Stimulated activated memory B cell treated with anti-CD40 and anti-IgM and Interleukin-4, amounts not matched to agents 10 μg/mL and 1 μg/mL and 100 μg/mL, for 72 hours (primary cell): ENCODE measurements at regions not wholly inside any gene's neighbourhood (a gene's known extent, or its start where the extent isn't known, plus 50 kb on each side); places are given as distances from the start of the nearest gene placed in this dataset.

Experiments used
- ATAC-seq: fragments of 150-1000 bp; cut with Tn5 transposase; 2 replicates; pipeline ENCODE4 v1.10.0; 2021
- H3K27ac Mint-ChIP-seq: one replicate; pipeline ENCODE4 v1.8.0; 2022; ENCODE audit warnings: mild to moderate bottlenecking, mixed read lengths
- H3K27me3 Mint-ChIP-seq: one replicate; pipeline ENCODE4 v1.8.0; 2022; ENCODE audit warnings: mixed read lengths
- H3K36me3 Mint-ChIP-seq: one replicate; pipeline ENCODE4 v1.8.0; 2022; ENCODE audit warnings: mixed read lengths
- H3K4me1 Mint-ChIP-seq: one replicate; pipeline ENCODE4 v1.8.0; 2022; ENCODE audit warnings: mixed read lengths
- H3K4me3 Mint-ChIP-seq: one replicate; pipeline ENCODE4 v1.8.0; 2022; ENCODE audit warnings: mild to moderate bottlenecking, moderate library complexity, mixed read lengths
- H3K9me3 Mint-ChIP-seq: one replicate; pipeline ENCODE4 v1.8.0; 2022; ENCODE audit warnings: mixed read lengths

DNA sequence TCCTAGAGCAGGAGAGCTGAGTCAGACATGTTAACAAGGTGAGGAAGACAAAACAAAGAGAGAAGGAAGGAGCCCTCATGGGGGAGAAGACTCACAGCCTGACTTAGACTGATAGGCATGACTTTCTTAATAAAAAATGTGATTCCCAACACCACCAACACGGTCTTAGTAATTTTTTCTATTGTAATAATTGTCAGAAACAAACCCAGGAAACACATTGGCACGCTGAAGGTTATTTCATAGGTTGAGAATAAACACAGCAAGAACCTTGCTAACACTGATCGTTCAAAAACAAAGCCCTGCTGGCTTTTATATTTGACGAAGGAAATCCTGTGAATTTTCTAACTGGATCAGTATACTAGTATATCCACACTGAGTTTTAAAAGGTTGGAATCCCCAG lies 286.8 kb downstream of the HACE1 start:
- Mint-ChIP-seq H3K27me3 (no peaks in the 10 kb centered on the region), H3K4me1 (no peaks in the 10 kb centered on the region), H3K27ac (no peak overlapping the region), H3K4me3 (no peak overlapping the region), H3K36me3 (no peaks in the 10 kb centered on the region), H3K9me3 (no peaks in the 10 kb centered on the region)
- ATAC-seq, result no peak

DNA sequence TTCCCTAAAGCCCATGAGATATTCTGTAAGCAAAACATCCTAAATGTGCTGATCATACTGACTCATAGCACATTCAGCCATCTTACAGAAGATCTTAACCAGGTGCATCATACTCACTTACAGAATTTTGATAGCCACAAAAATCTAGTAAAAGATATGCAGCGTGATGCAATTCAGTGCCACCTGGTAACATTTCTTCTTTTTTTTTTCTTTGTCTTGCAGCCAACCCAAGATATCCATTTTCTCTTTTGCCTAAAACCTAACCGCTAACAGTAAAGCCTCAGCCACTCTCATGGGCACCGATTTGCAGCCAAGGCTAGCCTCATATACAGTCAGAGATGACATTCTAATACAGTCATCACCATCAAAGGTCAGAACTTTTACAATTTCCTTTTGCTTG lies 293.3 kb downstream of the HACE1 start:
- H3K36me3 Mint-ChIP-seq, result no peaks in the 10 kb centered on the region

DNA sequence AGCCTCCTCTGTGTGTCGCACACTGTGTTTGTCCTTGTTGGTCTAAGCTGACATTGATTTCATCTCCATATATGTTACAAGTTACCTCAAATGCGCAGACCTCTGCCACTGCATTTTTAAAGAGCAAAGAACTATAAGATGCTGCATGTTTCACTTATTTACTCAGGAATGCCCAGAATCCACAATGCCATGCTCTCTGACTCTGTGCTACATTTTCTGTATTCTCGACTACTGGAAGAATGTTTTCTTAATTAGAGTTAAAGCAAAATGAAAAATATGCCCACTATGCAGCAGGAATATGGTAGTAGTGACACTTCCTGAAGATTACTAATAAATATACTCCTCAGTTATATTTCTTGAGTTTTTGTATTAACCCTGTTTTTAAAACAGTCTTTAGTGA lies 296.4 kb downstream of the HACE1 start:
- Mint-ChIP-seq H3K27ac (no peak overlapping the region), H3K4me3 (no peak overlapping the region), H3K4me1 (no peaks in the 10 kb centered on the region), H3K9me3 (no peaks in the 10 kb centered on the region), H3K27me3 (no peaks in the 10 kb centered on the region), H3K36me3 (no peaks in the 10 kb centered on the region)
- ATAC-seq, result no peak

More for the DNA sequence above, 293.3 kb downstream of the HACE1 start:
- Mint-ChIP-seq H3K27ac (no peak overlapping the region), H3K4me3 (no peak overlapping the region), H3K4me1 (no peaks in the 10 kb centered on the region), H3K9me3 (no peaks in the 10 kb centered on the region), H3K27me3 (no peaks in the 10 kb centered on the region)
- ATAC-seq, result no peak

GRCh38 chr6:104559435-104560202 lies 300.1 kb downstream of the HACE1 start:
- H3K4me1 Mint-ChIP-seq, result no peaks in the 10 kb centered on the region
- no peaks in the 10 kb centered on the region for H3K27me3 Mint-ChIP-seq
- no peaks in the 10 kb centered on the region for H3K36me3 Mint-ChIP-seq
- ATAC-seq, result no peak
- no peak overlapping the region for H3K27ac Mint-ChIP-seq
- H3K9me3 Mint-ChIP-seq, result no peaks in the 10 kb centered on the region
- no peak overlapping the region for H3K4me3 Mint-ChIP-seq

- H3K27ac Mint-ChIP-seq, result no peak overlapping the region
- no peaks in the 10 kb centered on the region for H3K27me3 Mint-ChIP-seq
- no peak for ATAC-seq
- no peak overlapping the region for H3K4me3 Mint-ChIP-seq
- H3K4me1 Mint-ChIP-seq, result no peaks in the 10 kb centered on the region
- no peaks in the 10 kb centered on the region for H3K9me3 Mint-ChIP-seq
- H3K36me3 Mint-ChIP-seq, result no peaks in the 10 kb centered on the region
Measured at GRCh38 chr6:104558746-104559145, 301.0 kb downstream of the HACE1 start.

DNA sequence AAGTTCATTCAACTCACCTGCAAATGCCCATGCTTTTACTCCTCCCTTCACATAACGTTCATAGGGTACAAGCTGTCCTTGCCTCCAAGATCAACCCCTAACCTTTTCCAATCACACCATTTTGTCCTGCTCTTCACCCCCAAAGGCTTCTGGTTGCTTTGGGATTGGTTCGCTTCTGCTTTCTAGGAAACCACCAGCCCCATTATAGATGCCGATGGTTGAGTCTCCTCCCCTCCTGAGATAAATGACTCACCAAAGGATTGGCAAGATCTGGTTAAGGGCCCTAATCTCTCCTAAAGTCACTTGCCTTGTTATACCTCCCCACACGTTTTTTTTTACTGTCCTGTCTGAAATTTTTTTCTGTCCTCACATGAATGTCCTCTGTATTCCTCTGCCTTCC lies 311.4 kb downstream of the HACE1 start:
- ATAC-seq, result no peak
- no peaks in the 10 kb centered on the region for H3K36me3 Mint-ChIP-seq
- H3K4me3 Mint-ChIP-seq, result no peak overlapping the region
- H3K4me1 Mint-ChIP-seq, result no peaks in the 10 kb centered on the region
- no peak overlapping the region for H3K27ac Mint-ChIP-seq
- H3K9me3 Mint-ChIP-seq, result no peaks in the 10 kb centered on the region
- no peaks in the 10 kb centered on the region for H3K27me3 Mint-ChIP-seq

GRCh38 chr6:104541411-104541810 lies 318.3 kb downstream of the HACE1 start:
- H3K4me1 Mint-ChIP-seq, result no peaks in the 10 kb centered on the region
- no peak overlapping the region for H3K4me3 Mint-ChIP-seq
- no peak overlapping the region for H3K27ac Mint-ChIP-seq
- no peak for ATAC-seq
- no peaks in the 10 kb centered on the region for H3K36me3 Mint-ChIP-seq
- no peaks in the 10 kb centered on the region for H3K9me3 Mint-ChIP-seq
- no peaks in the 10 kb centered on the region for H3K27me3 Mint-ChIP-seq

GRCh38 chr6:104540743-104541142 lies 319.0 kb downstream of the HACE1 start:
- ATAC-seq, result no peak
- Mint-ChIP-seq H3K27ac (no peak overlapping the region), H3K27me3 (no peaks in the 10 kb centered on the region), H3K9me3 (no peaks in the 10 kb centered on the region), H3K4me1 (no peaks in the 10 kb centered on the region), H3K36me3 (no peaks in the 10 kb centered on the region), H3K4me3 (no peak overlapping the region)

GRCh38 chr6:104539173-104539572 lies 320.5 kb downstream of the HACE1 start:
- H3K36me3 Mint-ChIP-seq, result no peaks in the 10 kb centered on the region
- no peak for ATAC-seq
- H3K9me3 Mint-ChIP-seq, result no peaks in the 10 kb centered on the region
- no peak overlapping the region for H3K4me3 Mint-ChIP-seq
- no peaks in the 10 kb centered on the region for H3K4me1 Mint-ChIP-seq
- H3K27me3 Mint-ChIP-seq, result no peaks in the 10 kb centered on the region
- no peak overlapping the region for H3K27ac Mint-ChIP-seq

DNA sequence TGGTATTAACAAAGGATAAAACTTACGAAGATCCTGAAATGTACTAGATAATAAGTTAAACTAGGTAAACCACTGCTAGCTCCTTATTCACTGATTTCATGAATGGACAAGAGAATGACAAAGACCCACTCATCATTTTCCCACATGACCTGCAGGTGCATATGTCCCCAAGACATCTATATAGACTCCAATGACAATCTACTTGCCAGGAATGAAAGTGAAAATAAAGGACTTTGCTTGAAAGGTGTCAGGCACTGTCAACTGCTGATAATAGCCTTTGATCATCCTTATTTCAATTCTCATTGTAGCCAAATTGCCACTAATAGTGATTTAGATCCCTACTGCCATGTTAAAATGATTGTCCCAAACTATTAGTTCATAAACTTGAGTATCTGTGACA lies 321.8 kb downstream of the HACE1 start:
- no peaks in the 10 kb centered on the region for H3K27me3 Mint-ChIP-seq
- no peak overlapping the region for H3K4me3 Mint-ChIP-seq
- H3K36me3 Mint-ChIP-seq, result no peaks in the 10 kb centered on the region
- no peak for ATAC-seq
- H3K27ac Mint-ChIP-seq, result no peak overlapping the region
- H3K4me1 Mint-ChIP-seq, result no peaks in the 10 kb centered on the region
- H3K9me3 Mint-ChIP-seq, result no peaks in the 10 kb centered on the region

GRCh38 chr6:104537180-104537579 lies 322.5 kb downstream of the HACE1 start:
- no peaks in the 10 kb centered on the region for H3K27me3 Mint-ChIP-seq
- no peaks in the 10 kb centered on the region for H3K4me1 Mint-ChIP-seq
- H3K27ac Mint-ChIP-seq, result no peak overlapping the region
- no peaks in the 10 kb centered on the region for H3K9me3 Mint-ChIP-seq
- ATAC-seq, result no peak
- H3K36me3 Mint-ChIP-seq, result no peaks in the 10 kb centered on the region
- H3K4me3 Mint-ChIP-seq, result no peak overlapping the region

GRCh38 chr6:104532462-104532861 lies 327.3 kb downstream of the HACE1 start:
- Mint-ChIP-seq H3K27me3 (peaks cover under 1% of the 10 kb centered on the region), H3K36me3 (no peaks in the 10 kb centered on the region), H3K9me3 (no peaks in the 10 kb centered on the region), H3K4me1 (no peaks in the 10 kb centered on the region), H3K4me3 (no peak overlapping the region), H3K27ac (no peak overlapping the region)
- ATAC-seq, result no peak

DNA sequence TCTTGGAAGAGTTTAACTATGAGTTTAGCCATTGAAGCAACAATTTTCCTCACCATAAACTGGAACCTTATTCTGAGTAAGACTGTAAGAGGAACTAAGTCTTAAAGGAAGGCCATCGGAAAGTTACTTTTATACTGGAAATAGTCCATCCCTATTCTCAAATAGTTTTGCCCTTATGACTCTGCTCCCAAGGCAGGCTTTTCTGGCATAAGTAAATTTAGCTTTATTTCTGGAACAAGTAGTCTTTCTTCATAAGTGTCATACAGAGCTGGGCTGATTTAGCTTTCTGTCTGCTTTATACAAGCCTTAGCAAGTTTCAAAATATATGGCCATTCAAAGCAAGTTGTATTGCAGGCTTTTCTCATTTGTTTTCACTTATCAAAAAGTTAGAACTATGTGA lies 328.1 kb downstream of the HACE1 start:
- Mint-ChIP-seq H3K4me1 (no peaks in the 10 kb centered on the region), H3K27ac (no peak overlapping the region), H3K4me3 (no peak overlapping the region), H3K36me3 (no peaks in the 10 kb centered on the region), H3K27me3 (peaks cover 9% of the 10 kb centered on the region), H3K9me3 (no peaks in the 10 kb centered on the region)
- ATAC-seq, result no peak

DNA sequence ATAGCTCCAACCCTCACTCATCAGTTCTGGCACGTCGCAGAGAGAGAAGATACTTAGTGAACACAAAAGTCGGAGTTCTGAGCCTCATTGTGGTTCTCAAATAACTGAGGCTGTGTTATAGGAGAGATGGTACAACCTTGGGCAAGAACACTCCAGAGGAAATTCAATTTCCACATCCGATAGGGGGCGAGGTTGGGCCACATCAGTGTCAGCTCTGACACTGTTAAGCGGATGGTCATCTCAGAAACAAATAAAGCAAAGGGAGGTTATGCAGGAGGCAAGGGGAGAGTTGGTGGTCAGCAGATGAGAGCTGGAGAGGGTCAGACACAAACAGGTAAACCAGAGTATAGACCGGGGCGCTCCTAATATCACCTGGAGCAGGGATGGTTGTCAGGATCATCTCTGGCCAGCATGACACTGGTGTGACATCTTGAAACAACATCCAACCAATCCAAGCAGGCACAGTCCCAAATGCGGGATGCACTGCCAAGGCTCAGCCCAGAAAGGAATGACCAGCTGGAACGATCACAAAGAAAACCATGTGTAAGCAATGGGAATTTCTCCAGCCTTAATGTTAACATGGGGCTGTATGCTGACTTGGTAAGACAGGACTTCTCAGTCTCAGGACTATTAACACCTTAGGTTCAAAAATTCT lies 331.8 kb downstream of the HACE1 start:
- Mint-ChIP-seq H3K4me3 (no peak overlapping the region), H3K4me1 (no peaks in the 10 kb centered on the region), H3K27me3 (peaks cover 18% of the 10 kb centered on the region), H3K27ac (no peak overlapping the region), H3K9me3 (no peaks in the 10 kb centered on the region), H3K36me3 (no peaks in the 10 kb centered on the region)
- ATAC-seq, result peak; percentile 40

DNA sequence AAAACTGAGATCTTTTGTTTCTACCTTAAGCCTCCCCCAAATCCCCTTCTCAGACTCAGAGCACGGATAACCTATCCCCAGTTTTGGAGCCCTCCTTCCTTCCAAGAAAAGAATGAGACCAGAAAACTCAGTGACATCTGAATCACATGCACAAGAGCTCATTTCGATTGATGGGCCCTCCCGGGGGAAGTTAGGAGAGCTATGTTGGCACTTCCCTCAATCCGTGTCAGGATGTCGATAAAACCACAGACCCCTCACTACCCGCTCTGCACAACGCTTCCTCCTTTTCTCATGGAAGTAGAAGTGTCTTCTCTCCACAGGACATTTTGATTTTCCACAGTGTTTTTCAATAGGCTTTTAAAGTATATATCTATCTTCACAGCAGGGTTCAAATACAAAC lies 332.4 kb downstream of the HACE1 start:
- Mint-ChIP-seq H3K4me3 (no peak overlapping the region), H3K9me3 (no peaks in the 10 kb centered on the region), H3K36me3 (no peaks in the 10 kb centered on the region), H3K27ac (no peak overlapping the region), H3K4me1 (no peaks in the 10 kb centered on the region), H3K27me3 (peaks cover 18% of the 10 kb centered on the region)
- no peak for ATAC-seq

DNA sequence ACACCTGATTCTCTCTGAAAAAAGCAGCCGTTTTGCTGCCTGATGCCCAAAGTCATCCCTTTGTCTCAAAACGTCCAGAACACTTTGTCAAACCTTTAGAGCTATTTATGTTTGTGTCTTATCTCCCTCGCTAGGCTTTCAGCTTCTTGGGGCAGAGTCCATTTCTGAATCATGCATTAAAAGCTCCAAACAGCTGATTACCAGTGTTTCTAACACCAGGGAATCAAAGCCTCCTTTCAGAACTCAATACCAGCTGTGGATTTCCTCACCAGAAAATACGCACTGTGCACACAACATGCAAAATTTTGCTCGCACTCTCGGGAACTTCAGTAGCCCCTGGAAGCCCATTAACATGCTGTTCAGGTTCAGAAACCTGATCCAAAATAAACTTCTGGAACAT lies 333.3 kb downstream of the HACE1 start:
- no peak overlapping the region for H3K4me3 Mint-ChIP-seq
- no peaks in the 10 kb centered on the region for H3K36me3 Mint-ChIP-seq
- no peak overlapping the region for H3K27ac Mint-ChIP-seq
- peaks cover 18% of the 10 kb centered on the region for H3K27me3 Mint-ChIP-seq
- no peaks in the 10 kb centered on the region for H3K9me3 Mint-ChIP-seq
- no peaks in the 10 kb centered on the region for H3K4me1 Mint-ChIP-seq
- no peak for ATAC-seq
